GM19239 (cell line): ENCODE measurements at regions not wholly inside any gene's neighbourhood (a gene's known extent, or its start where the extent isn't known, plus 50 kb on each side); places are given as distances from the start of the nearest gene placed in this dataset.
"Not testable (repeated sequence)": the region's sequence is repeated elsewhere in the genome, so short reads cannot be mapped to it uniquely, and the experiment has no call there.

Experiments used
- DNase-seq: peaks from one replicate; pipeline ENCODE4 v3.0.0; 2011; ENCODE audit warnings: low spot score; ENCODE audit not compliant: insufficient read length
- FAIRE-seq: peaks from 2 replicates; lab custom pipeline; 2011; peaks lifted over from hg19 to GRCh38; lab: Jason Lieb, UNC

- FAIRE-seq (no peak), DNase-seq (no peak)
These were observed 87.4 kb upstream of the GRIN2A start for GRCh38 chr16:10269632-10270031.

- not testable (repeated sequence) for FAIRE-seq, DNase-seq
These were observed 90.1 kb upstream of the GRIN2A start for GRCh38 chr16:10272250-10272854.

GRCh38 chr16:10275214-10275996, 93.2 kb upstream of the GRIN2A start:
- not testable (repeated sequence) for DNase-seq
- peak; percentile 69 for FAIRE-seq

- no peak for FAIRE-seq
These were observed 95.4 kb upstream of the GRIN2A start for GRCh38 chr16:10277597-10277996.

GRCh38 chr16:10280262-10281170, 98.3 kb upstream of the GRIN2A start:
- DNase-seq = no peak
- FAIRE-seq = no peak

More at GRCh38 chr16:10277597-10277996, 95.4 kb upstream of the GRIN2A start:
- no peak for DNase-seq

- DNase-seq (no peak), FAIRE-seq (no peak)
These were observed 100.1 kb upstream of the GRIN2A start for GRCh38 chr16:10282367-10282766.

- FAIRE-seq, DNase-seq: not testable (repeated sequence)
These were observed 101.0 kb upstream of the GRIN2A start for GRCh38 chr16:10283246-10283645.

- not testable (repeated sequence) for DNase-seq, FAIRE-seq
These were observed 95.3 kb upstream of the ATF7IP2 start for GRCh38 chr16:10290467-10291105.

- not testable (repeated sequence) for DNase-seq, FAIRE-seq
These were observed 93.7 kb upstream of the ATF7IP2 start for GRCh38 chr16:10292197-10292596.

GRCh38 chr16:10292976-10293375, 92.9 kb upstream of the ATF7IP2 start:
- DNase-seq, FAIRE-seq: not testable (repeated sequence)

- not testable (repeated sequence) for FAIRE-seq, DNase-seq
These were observed 91.7 kb upstream of the ATF7IP2 start for GRCh38 chr16:10294153-10294552.

GRCh38 chr16:10296956-10297340, 88.9 kb upstream of the ATF7IP2 start:
- DNase-seq (no peak), FAIRE-seq (no peak)

GRCh38 chr16:10297341-10298006, 88.4 kb upstream of the ATF7IP2 start:
- DNase-seq (peak; percentile 48), FAIRE-seq (peak; percentile 100)

GRCh38 chr16:10300905-10301304, 85.0 kb upstream of the ATF7IP2 start:
- FAIRE-seq = peak; percentile 79

GRCh38 chr16:10301547-10301946, 84.3 kb upstream of the ATF7IP2 start:
- not testable (repeated sequence) for FAIRE-seq, DNase-seq

More at GRCh38 chr16:10300905-10301304, 85.0 kb upstream of the ATF7IP2 start:
- DNase-seq = no peak

GRCh38 chr16:10305912-10306311, 79.9 kb upstream of the ATF7IP2 start:
- DNase-seq (no peak), FAIRE-seq (no peak)

GRCh38 chr16:10308305-10309193, 77.3 kb upstream of the ATF7IP2 start:
- FAIRE-seq (peak; percentile 51), DNase-seq (no peak)

- DNase-seq (no peak), FAIRE-seq (no peak)
These were observed 76.5 kb upstream of the ATF7IP2 start for GRCh38 chr16:10309271-10309932.
